ENCODE measurements at regions not wholly inside any gene's neighbourhood (a gene's known extent, or its start where the extent isn't known, plus 50 kb on each side); places are given as distances from the start of the nearest gene placed in this dataset.

GRCh38 chrX:20412871-20413486, 146.3 kb upstream of the RPS6KA3 start:
- TF ChIP-seq CTCF (IDR thresholded peaks at IDR 0.05) (no peak), POLR2AphosphoS5 (IDR thresholded peaks at IDR 0.05; ENCODE audit: insufficient read depth in 1 of 2, low read depth in 1 of 2) (no peak)
